Stimulated activated CD8-positive, alpha-beta memory T cell treated with anti-CD3 and anti-CD28 coated beads, Interleukin-2, amount 100 ng/mL, for 1 hour (primary cell): ENCODE measurements at regions not wholly inside any gene's neighbourhood (a gene's known extent, or its start where the extent isn't known, plus 50 kb on each side); places are given as distances from the start of the nearest gene placed in this dataset.

Source experiments
- DNase-seq, 2 donors: peaks; one replicate each; pipeline ENCODE4 v3.0.0-alpha.2; 2020; ENCODE audit warnings: low read depth in 2 of 2

- no peak for DNase-seq
Observed at GRCh38 chr6:118761645-118762044, 110.3 kb upstream of the CEP85L start.

DNA sequence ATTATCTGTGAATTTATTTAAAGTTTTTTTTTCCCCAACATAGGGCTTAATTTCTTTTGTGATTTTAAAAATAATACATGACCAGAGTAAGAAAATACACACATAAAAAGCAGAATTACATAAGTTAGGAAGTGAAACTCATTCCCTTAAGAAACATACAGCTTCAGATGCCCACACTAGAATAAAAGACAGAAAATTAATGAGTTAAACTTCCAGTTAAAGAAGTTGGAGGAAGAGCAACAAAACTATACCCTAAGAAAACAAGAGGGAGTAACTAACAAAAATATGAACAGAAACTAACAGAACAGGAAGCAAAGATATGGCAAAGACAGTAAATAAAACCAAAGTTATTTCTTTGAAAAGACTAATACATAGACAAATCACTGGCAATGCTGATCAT, 107.6 kb upstream of the CEP85L start:
- no peak for DNase-seq

DNA sequence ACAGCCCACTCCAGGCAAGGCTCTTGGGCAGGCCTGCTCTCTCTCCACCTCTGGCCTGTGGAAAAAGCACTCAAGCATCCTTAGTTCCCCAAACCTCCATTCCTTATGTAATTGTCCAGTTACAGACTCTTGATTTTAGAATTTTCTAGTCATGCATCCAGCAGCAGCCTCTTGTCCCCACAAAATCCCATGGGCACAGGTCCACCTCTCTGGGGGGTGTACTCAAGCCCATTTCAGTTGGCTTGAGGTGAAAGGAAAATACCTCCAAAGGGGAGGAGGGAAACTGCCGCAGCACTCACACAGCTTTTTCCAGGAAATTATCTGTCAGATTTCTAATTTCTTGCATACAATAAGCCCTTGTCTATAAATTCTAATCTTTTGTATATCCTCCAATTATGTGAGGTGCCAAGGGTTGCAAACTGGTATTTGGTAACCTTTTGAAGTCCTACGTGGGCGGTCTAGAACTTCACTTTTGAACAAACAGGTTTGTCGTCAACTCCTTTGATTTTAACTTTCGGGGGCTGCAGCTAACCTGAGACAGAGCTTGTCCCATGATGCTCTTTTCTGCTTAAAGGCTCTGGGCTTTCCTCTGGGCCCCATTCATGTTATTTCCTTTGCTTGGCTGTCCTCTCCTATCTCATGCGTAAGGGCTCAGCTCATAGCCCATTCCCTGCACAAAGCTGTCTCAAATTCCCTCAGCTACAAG, 104.7 kb upstream of the CEP85L start:
- DNase-seq: no peak

GRCh38 chr6:118752803-118753202, 101.4 kb upstream of the CEP85L start:
- no peak for DNase-seq

DNA sequence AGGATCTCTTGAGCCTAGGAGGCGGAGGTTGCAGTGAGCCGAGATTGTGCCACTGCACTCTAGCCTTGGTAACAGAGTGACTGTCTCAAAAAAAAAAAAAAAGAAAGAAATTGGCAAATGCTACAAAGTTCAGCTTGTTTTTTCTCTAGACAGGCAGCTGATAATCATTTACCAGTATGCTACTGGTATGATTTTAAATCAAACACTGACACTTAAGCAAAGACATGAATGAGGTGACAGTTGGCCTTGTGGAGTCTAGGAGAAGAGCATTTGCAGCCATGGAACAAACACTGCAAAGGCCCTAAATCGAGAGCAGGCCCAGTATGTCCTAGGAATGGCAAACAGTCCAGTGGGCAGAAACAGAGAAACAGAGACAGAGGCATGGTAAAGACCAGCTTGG, 99.7 kb upstream of the CEP85L start:
- DNase-seq: no peak

DNA sequence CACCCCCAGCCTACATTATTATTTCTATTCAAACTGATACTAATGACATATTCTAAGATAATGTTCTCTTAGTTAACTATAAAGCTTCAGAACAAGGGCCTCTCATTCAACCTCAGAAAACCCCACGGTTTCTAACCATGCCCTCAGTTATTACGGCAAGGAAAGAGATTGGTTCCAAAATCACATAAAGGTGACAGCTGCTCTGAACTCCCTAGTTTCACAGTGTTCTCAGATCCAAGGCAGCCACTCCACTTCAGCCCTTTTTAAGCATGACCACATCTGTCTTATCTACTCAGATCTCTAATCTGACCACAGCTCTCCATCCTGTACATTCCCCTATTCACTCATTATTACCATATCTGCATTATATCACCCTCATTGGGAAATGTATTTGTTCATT, 98.8 kb upstream of the CEP85L start:
- no peak for DNase-seq

GRCh38 chr6:118748311-118749062, 97.1 kb upstream of the CEP85L start:
- DNase-seq: no peak

DNA sequence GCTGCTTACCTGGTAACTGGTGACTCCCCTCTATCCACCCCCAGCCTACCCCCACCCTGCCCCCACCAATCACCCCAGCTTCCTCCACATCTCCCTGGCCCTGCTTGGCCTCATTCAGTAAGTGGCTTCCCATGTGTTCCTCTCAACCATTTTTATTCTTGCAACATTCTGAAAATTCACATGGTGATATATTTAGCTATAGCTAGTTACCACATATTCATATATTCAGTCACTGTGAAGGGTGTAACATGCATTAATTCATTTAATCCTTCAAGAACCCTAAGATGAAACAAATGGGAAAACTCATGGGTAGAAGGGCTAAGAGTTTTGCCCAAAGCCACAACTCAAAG, 95.4 kb upstream of the CEP85L start:
- no peak for DNase-seq

GRCh38 chr6:118746145-118746824, 94.9 kb upstream of the CEP85L start:
- DNase-seq: no peak

- no peak for DNase-seq
Observed at GRCh38 chr6:118745156-118745555, 93.8 kb upstream of the CEP85L start.

DNA sequence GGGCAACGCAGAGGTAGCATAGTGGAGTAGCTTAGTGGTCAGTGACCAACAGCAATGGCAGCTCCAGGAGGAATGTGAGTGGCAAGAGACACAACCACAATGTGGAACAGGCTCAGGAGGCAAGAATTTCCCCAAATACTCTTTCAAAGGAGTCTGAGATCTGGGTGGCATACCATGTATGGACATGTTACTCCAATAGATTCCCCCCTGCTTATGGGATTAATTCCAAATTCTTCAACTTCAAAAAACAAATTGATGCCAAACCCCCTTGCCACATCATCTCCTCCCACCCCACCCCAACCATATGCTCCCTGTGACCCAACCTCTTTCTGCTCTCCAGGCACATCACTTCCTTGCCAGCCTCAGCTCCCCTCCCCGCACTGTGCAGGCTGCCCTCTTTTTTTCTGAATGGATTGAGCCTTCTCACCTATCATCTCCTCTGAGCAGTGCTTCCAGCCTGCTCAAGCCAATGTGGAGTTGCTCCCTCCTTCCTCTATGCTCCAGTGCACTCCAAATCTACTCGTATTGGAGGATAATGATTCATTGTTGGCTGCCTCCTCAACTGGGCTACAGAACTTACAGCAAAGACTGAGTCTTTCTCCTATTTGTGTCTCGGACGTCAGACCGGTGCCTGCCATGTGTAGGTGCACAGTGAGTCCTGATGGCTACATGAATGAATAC, 93.0 kb upstream of the CEP85L start:
- no peak for DNase-seq

- no peak for DNase-seq
Observed at GRCh38 chr6:118743746-118744145, 92.4 kb upstream of the CEP85L start.

DNA sequence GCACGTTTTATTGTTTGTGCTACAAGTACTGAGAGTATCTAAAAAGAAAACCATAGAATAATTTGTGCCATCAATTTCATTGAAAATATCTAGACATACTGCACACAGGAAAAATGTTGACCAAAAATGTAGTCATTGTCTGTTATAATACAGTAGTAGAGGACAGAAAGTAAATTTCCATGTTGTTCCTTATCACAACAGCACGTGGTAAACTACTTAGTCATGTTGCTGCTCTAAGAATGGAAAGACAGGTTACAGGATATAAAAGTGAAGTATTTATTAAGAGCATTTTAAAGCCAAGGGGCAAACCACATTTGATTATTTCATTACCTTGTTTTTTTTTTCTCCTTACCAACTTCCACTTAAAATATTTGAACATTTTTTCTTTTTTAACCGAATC, 89.0 kb upstream of the CEP85L start:
- DNase-seq: no peak

- no peak for DNase-seq
Observed at GRCh38 chr6:118739696-118740353, 88.4 kb upstream of the CEP85L start.

GRCh38 chr6:118736440-118736839, 85.0 kb upstream of the CEP85L start:
- no peak for DNase-seq

- DNase-seq: no peak
Observed at GRCh38 chr6:118735320-118735719, 83.9 kb upstream of the CEP85L start.

DNA sequence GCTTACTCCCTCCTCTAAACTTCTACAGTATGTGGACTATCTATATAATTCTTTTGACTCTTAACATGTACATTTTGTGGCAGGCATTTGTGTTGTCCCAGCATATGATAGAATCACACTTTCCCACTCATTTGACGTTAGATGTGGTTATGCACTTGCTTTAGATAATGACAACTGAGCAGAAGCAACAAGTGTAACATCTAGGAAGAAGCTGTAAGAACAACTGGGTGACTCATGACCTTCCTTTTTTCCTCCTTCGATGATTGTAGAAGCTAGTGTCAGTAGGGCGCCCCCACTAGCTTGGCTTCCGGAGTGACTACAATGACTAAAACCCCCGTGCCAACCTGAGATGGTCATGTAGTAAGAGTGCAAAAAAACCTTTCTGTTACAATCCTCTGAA, 74.6 kb upstream of the CEP85L start:
- peak; percentile 38 to 60 for DNase-seq

DNA sequence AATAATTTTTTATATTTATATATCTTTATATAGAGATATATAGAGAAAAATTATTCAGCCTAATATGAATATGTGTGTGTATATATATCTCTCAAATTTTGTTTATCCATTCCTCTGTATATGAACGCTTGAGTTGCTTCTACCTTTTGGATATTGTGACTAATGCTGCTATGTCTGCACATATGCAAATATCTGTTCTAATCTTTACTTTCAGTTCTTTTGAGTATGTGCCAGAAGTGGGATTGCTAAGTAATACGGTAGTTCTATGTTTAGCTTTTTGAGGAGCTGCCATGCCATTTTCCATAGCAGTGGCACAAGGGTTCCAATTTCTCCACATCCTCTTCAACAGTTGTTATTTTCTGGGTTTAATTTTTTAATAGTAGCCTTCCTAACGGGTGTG, 72.8 kb upstream of the CEP85L start:
- no peak for DNase-seq

DNA sequence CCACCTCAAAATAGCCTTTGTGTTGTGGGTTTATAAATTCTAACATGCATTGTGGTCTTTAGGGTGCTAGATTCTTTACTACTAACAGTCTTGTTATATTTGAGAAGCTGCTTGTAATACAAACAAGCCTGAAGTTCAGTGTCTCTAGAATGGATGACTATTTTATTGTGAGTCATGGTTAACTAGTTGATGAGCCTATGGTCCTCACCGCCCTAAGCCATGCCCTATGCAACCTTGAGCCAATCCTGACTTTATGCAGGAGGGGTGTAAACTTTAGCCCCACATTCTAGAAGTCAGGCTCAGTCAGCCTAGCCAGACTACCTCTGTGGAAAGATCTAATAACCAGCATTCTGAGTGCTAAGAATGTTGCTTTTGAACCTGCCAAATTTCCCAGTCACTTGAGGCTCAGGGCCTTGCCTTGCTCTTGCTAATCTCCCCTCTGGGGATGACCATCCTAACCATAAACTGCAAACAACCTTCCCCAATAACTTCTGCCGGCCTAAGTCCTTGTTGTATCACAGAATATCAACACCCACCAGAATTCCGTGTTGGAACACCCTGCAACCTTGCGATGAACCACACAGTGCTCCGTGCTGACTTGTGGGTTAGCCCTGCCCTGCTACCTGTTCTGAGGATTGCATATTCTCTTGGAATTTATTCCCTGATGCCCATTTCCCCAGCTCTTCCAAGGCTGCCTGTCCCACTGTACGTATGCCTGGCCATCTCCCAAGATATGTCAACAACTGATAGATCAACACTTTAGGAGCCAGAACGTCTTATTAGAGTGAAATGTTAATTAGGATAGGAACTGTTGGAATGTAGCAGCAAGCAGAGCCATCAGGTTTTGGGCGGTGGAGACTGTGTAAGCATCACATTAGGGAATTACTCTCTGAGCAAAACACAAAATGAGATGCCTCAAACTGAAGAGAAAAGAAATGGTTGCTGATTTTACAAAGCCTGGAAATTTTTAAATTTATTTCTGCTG, 71.7 kb upstream of the CEP85L start:
- DNase-seq: no peak

DNA sequence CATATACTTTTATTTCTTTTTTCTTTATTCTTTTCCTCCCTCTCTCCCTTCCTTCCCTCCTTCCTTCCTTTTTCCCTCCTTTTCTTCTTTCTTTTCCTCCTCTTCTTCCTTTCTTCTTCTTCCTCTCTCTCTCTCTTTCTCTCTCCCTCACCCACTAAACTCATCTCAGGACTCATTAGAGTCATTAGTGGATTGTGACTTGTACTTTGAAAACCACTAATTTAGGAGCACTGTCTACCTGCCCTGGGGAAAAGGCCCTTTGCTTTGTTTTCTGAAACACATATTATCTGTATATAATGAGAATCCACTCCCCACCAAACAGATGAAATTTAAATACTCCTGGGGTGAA, 68.7 kb upstream of the CEP85L start:
- DNase-seq: no peak
